Vagina (tissue), 2 donors: ENCODE measurements at regions not wholly inside any gene's neighbourhood (a gene's known extent, or its start where the extent isn't known, plus 50 kb on each side); places are given as distances from the start of the nearest gene placed in this dataset.

Experiments
- POLR2AphosphoS5 ChIP-seq, 2 donors: sonication (generic); formaldehyde crosslinking; IDR thresholded peaks; one replicate each; pipeline ENCODE4 v1.9.0; 2017; ENCODE audit warnings: antibody characterized with exemption in 2 of 2, mild to moderate bottlenecking in 2 of 2, low read depth in 1 of 2; ENCODE audit not compliant: insufficient read depth in 1 of 2
- TF ChIP-seq, protein P1 (sequence below), 3 experiments: fragments of 450-650 bp in 2 of 3; fragments of 200-600 bp in 1 of 3; sonication (generic) in 1 of 3; IDR thresholded peaks; one replicate each; pipeline ENCODE4 v1.5.1; 2017 to 2019; ENCODE audit warnings: antibody characterized with exemption in 3 of 3, mild to moderate bottlenecking in 2 of 3, moderate library complexity in 2 of 3

DNA sequence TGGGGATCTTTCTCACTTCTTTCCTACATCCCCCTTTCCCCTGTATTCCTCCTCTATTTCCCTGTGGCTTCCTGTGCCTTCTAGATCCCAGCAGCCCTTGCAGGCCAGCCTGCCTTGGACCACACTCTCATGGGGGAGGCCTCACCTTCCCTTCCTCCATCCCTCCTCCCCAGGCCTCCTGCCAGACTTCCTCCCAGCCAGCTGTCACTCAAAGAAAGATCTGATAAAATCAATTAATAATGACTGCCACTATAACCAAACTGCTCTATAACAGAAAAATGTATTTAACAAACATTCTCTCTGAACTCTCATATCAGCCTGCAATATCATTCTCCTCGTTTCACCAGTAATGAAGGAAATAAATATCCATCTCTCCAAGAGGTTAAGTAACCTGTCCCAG is 144.9 kb upstream of the SIX2 start:
- TF ChIP-seq POLR2AphosphoS5 (IDR thresholded peaks at IDR 0.05; ENCODE audit: insufficient read depth in 1 of 2, low read depth in 1 of 2), result no peak
- TF ChIP-seq, protein P1, sequence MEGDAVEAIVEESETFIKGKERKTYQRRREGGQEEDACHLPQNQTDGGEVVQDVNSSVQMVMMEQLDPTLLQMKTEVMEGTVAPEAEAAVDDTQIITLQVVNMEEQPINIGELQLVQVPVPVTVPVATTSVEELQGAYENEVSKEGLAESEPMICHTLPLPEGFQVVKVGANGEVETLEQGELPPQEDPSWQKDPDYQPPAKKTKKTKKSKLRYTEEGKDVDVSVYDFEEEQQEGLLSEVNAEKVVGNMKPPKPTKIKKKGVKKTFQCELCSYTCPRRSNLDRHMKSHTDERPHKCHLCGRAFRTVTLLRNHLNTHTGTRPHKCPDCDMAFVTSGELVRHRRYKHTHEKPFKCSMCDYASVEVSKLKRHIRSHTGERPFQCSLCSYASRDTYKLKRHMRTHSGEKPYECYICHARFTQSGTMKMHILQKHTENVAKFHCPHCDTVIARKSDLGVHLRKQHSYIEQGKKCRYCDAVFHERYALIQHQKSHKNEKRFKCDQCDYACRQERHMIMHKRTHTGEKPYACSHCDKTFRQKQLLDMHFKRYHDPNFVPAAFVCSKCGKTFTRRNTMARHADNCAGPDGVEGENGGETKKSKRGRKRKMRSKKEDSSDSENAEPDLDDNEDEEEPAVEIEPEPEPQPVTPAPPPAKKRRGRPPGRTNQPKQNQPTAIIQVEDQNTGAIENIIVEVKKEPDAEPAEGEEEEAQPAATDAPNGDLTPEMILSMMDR (IDR thresholded peaks at IDR 0.05), result no peak
